SJSA1 (cell line): ENCODE measurements at regions not wholly inside any gene's neighbourhood (a gene's known extent, or its start where the extent isn't known, plus 50 kb on each side); places are given as distances from the start of the nearest gene placed in this dataset.
"Not testable (repeated sequence)": the region's sequence is repeated elsewhere in the genome, so short reads cannot be mapped to it uniquely, and the experiment has no call there.

Experiments
- DNase-seq, 2 experiments: peaks; one replicate each; pipeline ENCODE4 v3.0.0-alpha.2; 2015 to 2020; ENCODE audit warnings: low spot score in 2 of 2, low read depth in 1 of 2
- H3K27ac ChIP-seq: fragments of 250-450 bp; sonication (Bioruptor Pico); 2 replicates; pipeline ENCODE4 v1.5.1; 2020; ENCODE audit warnings: mild to moderate bottlenecking, moderate library complexity
- H3K27me3 ChIP-seq: fragments of 250-450 bp; sonication (Bioruptor Pico); replicated peaks from 2 replicates; pipeline ENCODE4 v1.5.1; 2020; ENCODE audit warnings: mild to moderate bottlenecking, moderate library complexity
- H3K36me3 ChIP-seq: fragments of 250-450 bp; sonication (Bioruptor Pico); 2 replicates; pipeline ENCODE4 v1.5.1; 2020; ENCODE audit warnings: mild to moderate bottlenecking
- H3K4me1 ChIP-seq: fragments of 250-450 bp; sonication (Bioruptor Pico); replicated peaks from 2 replicates; pipeline ENCODE4 v1.6.1; 2021; ENCODE audit warnings: mild to moderate bottlenecking
- H3K4me3 ChIP-seq: fragments of 250-450 bp; sonication (Bioruptor Pico); 2 replicates; pipeline ENCODE4 v1.5.1; 2020; ENCODE audit warnings: mild to moderate bottlenecking
- H3K9me3 ChIP-seq: fragments of 250-450 bp; sonication (Bioruptor Pico); replicated peaks from 2 replicates; pipeline ENCODE4 v1.5.1; 2020; ENCODE audit warnings: mild to moderate bottlenecking

DNA sequence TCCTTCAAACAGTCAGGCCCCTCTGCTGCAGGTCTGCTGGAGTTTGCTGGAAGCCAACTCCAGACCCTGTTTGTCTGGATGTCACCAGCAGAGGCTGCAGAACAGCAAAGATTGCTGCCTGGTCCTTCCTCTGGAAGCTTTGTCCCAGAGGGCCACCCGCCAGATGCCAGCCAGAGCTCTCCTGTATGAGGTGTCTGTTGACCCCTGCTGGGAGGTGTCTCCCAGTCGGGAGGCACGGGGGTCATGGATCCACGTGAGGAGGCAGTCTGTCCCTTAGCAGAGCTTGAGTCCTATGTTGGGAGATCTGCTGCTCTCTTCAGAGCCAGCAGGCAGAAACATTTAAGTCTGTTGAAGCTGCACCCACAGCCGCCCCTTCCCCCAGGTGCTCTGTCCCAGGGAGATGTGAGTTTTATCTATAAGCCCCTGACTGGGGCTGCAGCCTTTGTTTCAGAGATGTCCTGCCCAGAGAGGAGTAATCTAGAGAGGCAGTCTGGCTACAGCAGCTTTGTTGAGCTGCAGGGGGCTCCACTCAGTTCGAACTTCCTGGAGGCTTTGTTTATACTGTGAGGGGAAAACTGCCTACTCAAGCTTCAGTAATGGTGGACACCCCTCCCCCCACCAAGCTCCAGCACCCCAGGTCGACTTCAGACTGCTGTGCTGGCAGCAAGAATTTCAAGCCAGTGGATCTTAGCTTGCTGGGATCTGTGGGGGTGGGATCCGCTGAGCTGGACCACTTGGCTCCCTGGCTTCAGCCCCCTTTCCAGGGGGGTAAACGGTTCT, 72.1 kb downstream of the OGFRL1 start:
- H3K36me3 ChIP-seq, H3K4me3 ChIP-seq, DNase-seq, H3K9me3 ChIP-seq, H3K27ac ChIP-seq, H3K27me3 ChIP-seq: not testable (repeated sequence)
- H3K4me1 ChIP-seq: peaks cover 18% of the 10 kb centered on the region

DNA sequence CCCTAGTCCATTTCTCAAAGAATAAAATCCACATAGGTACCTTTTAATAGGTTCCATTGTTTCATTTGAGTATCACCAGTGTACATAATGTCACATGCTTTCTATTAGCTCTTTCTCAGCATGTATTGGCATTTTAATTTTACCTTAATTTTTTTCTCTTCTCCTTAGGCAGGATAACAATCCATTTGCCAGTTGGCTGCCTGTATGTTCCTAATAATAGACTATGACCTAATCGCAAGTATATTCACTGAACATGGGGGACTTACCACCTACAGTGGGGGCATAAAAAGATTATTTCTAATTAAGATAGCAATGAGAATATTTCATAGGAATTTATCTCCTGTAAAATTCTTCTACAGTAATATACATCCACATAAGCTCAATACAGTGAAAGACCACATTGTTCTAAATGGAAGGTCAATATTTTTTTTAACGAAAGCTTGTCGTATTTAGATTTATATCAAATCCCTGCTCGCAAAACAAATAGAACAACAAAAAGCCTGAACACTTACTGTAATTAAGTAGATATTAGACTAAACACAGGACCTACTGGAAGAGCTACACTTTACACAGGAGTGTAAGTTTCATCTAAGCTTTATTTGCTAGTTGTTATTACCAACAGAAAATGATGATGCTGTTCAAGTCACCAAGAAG, 76.4 kb downstream of the OGFRL1 start:
- no peak for DNase-seq
- peaks cover 34% of the 10 kb centered on the region for H3K4me1 ChIP-seq
- no peaks in the 10 kb centered on the region for H3K9me3 ChIP-seq
- H3K36me3 ChIP-seq: peaks cover 14% of the 10 kb centered on the region; the same call in 1 of the 2 replicates
- no peak overlapping the region for H3K4me3 ChIP-seq
- peak overlapping the region; percentile 60 for H3K27ac ChIP-seq
- no peaks in the 10 kb centered on the region for H3K27me3 ChIP-seq

DNA sequence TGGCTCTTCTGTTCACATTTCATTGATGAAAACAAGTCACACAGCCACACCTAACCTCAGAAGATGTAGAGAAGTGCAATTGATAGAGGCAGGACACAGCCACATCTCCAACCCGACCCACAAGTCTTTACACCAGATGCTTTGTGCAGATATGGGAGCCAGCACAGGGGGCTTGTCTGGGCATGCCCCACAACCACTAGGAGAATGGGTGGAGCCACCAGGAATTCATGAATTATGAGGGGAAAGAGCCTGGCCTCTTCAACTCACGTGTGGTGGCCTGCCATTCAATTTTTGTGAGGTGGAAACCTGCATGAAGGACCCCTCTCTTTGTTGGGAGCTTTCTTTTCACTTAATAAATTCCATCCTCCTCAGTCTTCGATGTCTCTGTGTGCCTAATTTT, 79.1 kb downstream of the OGFRL1 start:
- peaks cover 10% of the 10 kb centered on the region for H3K36me3 ChIP-seq
- no peaks in the 10 kb centered on the region for H3K27me3 ChIP-seq
- no peak for DNase-seq
- H3K9me3 ChIP-seq: no peaks in the 10 kb centered on the region
- H3K4me3 ChIP-seq: no peak overlapping the region
- H3K27ac ChIP-seq: no peak overlapping the region
- peaks cover 34% of the 10 kb centered on the region for H3K4me1 ChIP-seq

DNA sequence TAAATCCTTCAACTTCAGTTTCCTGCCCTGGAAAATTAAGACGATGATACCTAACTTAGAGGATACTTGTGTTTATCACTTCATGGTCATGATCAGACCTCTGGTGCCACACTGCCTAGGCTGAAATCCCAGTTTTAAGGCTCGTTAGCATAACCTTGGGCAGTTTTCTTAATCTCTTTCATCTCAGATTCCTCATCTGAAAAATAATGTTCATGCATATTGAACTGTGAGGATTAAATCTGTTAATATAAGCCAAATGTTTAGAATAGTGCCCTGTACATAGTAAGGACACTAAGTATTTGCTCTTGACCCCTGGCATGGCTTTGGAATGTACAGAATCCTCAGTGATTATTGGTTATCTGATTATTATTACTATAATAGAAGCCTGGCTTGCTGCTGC, 79.7 kb downstream of the OGFRL1 start:
- no peak overlapping the region for H3K4me3 ChIP-seq
- DNase-seq: no peak
- H3K9me3 ChIP-seq: no peaks in the 10 kb centered on the region
- H3K4me1 ChIP-seq: peaks cover 33% of the 10 kb centered on the region
- H3K27me3 ChIP-seq: no peaks in the 10 kb centered on the region
- peaks cover 8% of the 10 kb centered on the region for H3K36me3 ChIP-seq
- no peak overlapping the region for H3K27ac ChIP-seq

GRCh38 chr6:71371559-71371958, 82.9 kb downstream of the OGFRL1 start:
- Histone ChIP-seq H3K4me3 (no peak overlapping the region), H3K27me3 (no peaks in the 10 kb centered on the region), H3K27ac (no peak overlapping the region), H3K4me1 (peaks cover 10% of the 10 kb centered on the region), H3K36me3 (peaks cover 8% of the 10 kb centered on the region), H3K9me3 (no peaks in the 10 kb centered on the region)
- DNase-seq: no peak

DNA sequence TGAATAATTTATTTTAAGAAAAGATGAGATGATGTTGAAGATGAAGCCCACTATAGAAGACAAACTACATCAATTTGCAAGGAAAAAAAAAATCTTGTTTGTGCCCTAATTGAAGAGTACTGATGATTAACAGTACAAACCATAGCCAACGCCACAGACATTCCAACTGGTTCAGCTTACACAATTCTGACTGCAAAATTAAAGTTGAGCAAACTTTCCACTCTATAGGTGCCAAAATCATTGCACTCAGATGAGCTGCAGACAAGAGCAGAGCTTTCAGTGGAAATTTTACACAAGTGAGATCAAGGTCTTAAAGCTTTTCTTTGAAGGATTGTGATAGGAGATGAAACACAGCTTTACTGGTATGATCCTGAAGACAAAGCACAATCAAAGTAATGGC, 85.3 kb downstream of the OGFRL1 start:
- DNase-seq: no peak
- Histone ChIP-seq H3K4me3 (no peak overlapping the region), H3K36me3 (peaks cover 7% of the 10 kb centered on the region), H3K27ac (no peak overlapping the region), H3K4me1 (no peaks in the 10 kb centered on the region), H3K9me3 (no peaks in the 10 kb centered on the region), H3K27me3 (no peaks in the 10 kb centered on the region)

GRCh38 chr6:71375676-71376075, 87.1 kb downstream of the OGFRL1 start:
- no peak for DNase-seq
- H3K4me3 ChIP-seq: no peak overlapping the region
- H3K36me3 ChIP-seq: peaks cover 7% of the 10 kb centered on the region
- no peaks in the 10 kb centered on the region for H3K27me3 ChIP-seq
- no peaks in the 10 kb centered on the region for H3K9me3 ChIP-seq
- H3K4me1 ChIP-seq: no peaks in the 10 kb centered on the region
- H3K27ac ChIP-seq: no peak overlapping the region

DNA sequence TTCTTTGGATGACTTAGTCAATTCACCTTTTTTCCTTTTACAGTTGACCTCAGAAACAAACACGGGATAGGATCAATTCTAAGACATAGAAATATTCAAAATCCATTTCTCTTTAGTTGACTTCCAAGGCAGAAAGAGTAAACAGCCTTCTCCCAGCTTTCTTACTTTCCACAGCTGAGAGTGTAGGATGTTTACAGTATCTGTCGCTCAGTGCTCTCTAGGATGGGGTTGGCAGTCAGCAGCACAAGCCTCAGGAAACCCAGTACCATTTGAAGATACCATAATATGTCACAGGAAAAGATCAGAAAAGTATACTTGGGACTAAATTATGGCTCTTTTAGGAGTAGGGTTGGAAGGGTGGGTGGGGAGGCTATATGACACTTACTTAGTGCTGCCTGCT, 88.2 kb downstream of the OGFRL1 start:
- no peak for DNase-seq
- H3K27ac ChIP-seq: no peak overlapping the region
- no peaks in the 10 kb centered on the region for H3K9me3 ChIP-seq
- H3K4me1 ChIP-seq: no peaks in the 10 kb centered on the region
- peaks cover 7% of the 10 kb centered on the region for H3K36me3 ChIP-seq
- H3K4me3 ChIP-seq: no peak overlapping the region
- H3K27me3 ChIP-seq: no peaks in the 10 kb centered on the region

DNA sequence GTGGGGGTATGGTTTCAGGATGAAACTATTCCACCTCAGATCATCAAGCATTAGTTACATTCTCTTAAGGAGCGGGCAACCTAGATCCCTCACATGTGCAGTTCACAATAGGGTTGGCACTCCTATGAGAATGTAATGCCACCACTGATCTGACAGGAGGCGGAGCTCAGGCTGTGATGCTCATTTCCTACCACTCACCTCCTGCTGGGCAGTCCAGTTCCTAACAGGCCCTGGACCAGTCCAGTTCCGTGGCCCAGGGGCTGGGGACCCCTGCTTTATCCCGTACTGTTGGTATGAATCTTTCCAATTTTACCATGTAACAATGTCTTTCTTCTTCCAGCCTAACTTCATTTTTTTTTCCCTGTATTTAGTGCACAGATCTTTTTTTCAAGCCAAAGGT, 94.9 kb downstream of the OGFRL1 start:
- H3K9me3 ChIP-seq: no peaks in the 10 kb centered on the region
- H3K27ac ChIP-seq: no peak overlapping the region
- H3K36me3 ChIP-seq: peaks cover 12% of the 10 kb centered on the region
- DNase-seq: no peak
- H3K4me1 ChIP-seq: peaks cover 10% of the 10 kb centered on the region
- H3K4me3 ChIP-seq: no peak overlapping the region
- H3K27me3 ChIP-seq: no peaks in the 10 kb centered on the region

- no peak overlapping the region for H3K4me3 ChIP-seq
- H3K27me3 ChIP-seq: no peaks in the 10 kb centered on the region
- H3K27ac ChIP-seq: 0 out of 2 replicates have a peak overlapping the region, but pooled peaks have one; percentile 10
- peak in 1 of 2 experiments; percentile 75 for DNase-seq
- no peaks in the 10 kb centered on the region for H3K9me3 ChIP-seq
- H3K36me3 ChIP-seq: peaks cover 13% of the 10 kb centered on the region
- H3K4me1 ChIP-seq: peaks cover 15% of the 10 kb centered on the region
These were observed 95.4 kb downstream of the OGFRL1 start for GRCh38 chr6:71383901-71384489.

GRCh38 chr6:71385111-71385822, 96.7 kb downstream of the OGFRL1 start:
- H3K27ac ChIP-seq: no peak overlapping the region
- no peaks in the 10 kb centered on the region for H3K9me3 ChIP-seq
- H3K4me1 ChIP-seq: peaks cover 21% of the 10 kb centered on the region
- no peak for DNase-seq
- no peak overlapping the region for H3K4me3 ChIP-seq
- no peaks in the 10 kb centered on the region for H3K27me3 ChIP-seq
- peaks cover 13% of the 10 kb centered on the region for H3K36me3 ChIP-seq

DNA sequence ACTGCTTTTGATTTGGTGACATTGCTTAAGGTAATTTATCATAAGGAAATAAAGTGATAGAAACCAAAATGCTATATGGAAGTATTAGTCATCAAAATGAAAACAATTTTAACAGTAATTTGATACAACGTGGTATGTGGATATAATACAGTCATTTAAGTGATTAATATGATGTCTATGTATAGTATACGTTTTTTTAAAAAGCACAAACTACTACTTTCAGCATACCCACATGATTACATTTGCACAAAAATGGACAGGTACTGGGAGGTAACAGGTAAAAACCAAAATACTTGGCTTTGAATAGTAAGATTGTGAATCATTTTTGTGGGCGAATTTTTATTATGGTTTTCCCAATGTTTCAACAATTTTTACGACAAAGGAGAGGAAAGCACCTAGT, 97.6 kb downstream of the OGFRL1 start:
- no peak overlapping the region for H3K27ac ChIP-seq
- no peaks in the 10 kb centered on the region for H3K9me3 ChIP-seq
- H3K36me3 ChIP-seq: peaks cover 16% of the 10 kb centered on the region
- no peak for DNase-seq
- peaks cover 30% of the 10 kb centered on the region for H3K4me1 ChIP-seq
- H3K4me3 ChIP-seq: no peak overlapping the region
- no peaks in the 10 kb centered on the region for H3K27me3 ChIP-seq

DNA sequence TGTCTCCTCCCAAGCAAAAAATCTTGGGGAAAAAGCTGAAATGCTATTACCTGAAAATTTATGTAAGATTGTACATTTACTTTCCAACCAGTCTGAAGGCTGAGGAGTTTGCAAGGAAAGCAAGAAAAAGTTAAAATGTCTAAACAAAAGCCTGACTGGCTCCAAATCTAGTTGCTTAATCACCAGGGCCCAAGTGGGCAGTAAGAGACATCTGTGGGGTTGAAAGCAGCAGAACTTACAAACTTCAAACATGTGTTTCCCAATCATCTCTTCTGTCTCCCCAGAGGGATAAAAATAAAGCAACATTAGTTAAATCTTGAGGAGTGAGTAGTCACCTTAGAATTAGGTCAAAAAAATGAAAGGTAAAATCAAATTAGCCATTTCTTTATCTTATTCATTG, 98.6 kb downstream of the OGFRL1 start:
- H3K36me3 ChIP-seq: peaks cover 26% of the 10 kb centered on the region
- no peak overlapping the region for H3K27ac ChIP-seq
- H3K4me3 ChIP-seq: no peak overlapping the region
- no peaks in the 10 kb centered on the region for H3K27me3 ChIP-seq
- H3K4me1 ChIP-seq: peaks cover 36% of the 10 kb centered on the region
- no peaks in the 10 kb centered on the region for H3K9me3 ChIP-seq
- no peak for DNase-seq
